Endothelial cell (in vitro differentiated cells): ENCODE measurements at regions not wholly inside any gene's neighbourhood (a gene's known extent, or its start where the extent isn't known, plus 50 kb on each side); places are given as distances from the start of the nearest gene placed in this dataset.

Experiments
- DNase-seq: peaks from one replicate; pipeline ENCODE4 v3.0.0; 2021; ENCODE audit warnings: low spot score
- H3K27ac Mint-ChIP-seq: one replicate; pipeline ENCODE4 v1.8.0; 2021; ENCODE audit warnings: mixed read lengths, inconsistent platforms; ENCODE audit not compliant: unreplicated experiment
- H3K27me3 Mint-ChIP-seq: one replicate; pipeline ENCODE4 v1.8.0; 2021; ENCODE audit warnings: mild to moderate bottlenecking, moderate library complexity, mixed read lengths, inconsistent platforms; ENCODE audit not compliant: unreplicated experiment
- H3K36me3 Mint-ChIP-seq: one replicate; pipeline ENCODE4 v1.8.0; 2021; ENCODE audit warnings: mild to moderate bottlenecking, low read depth, mixed read lengths, inconsistent platforms; ENCODE audit not compliant: unreplicated experiment
- H3K4me1 Mint-ChIP-seq: one replicate; pipeline ENCODE4 v1.8.0; 2021; ENCODE audit warnings: mild to moderate bottlenecking, mixed read lengths, inconsistent platforms; ENCODE audit not compliant: unreplicated experiment
- H3K4me3 Mint-ChIP-seq: one replicate; pipeline ENCODE4 v1.8.0; 2021; ENCODE audit warnings: mild to moderate bottlenecking, mixed read lengths, inconsistent platforms; ENCODE audit not compliant: unreplicated experiment
- H3K9me3 Mint-ChIP-seq: one replicate; pipeline ENCODE4 v1.8.0; 2021; ENCODE audit warnings: mixed read lengths, inconsistent platforms; ENCODE audit not compliant: unreplicated experiment
- CTCF ChIP-seq: fragments of 200-600 bp; sonication (generic); IDR thresholded peaks from one replicate; pipeline ENCODE4 v1.5.0; 2021; ENCODE audit warnings: antibody characterized with exemption; ENCODE audit not compliant: unreplicated experiment

GRCh38 chr3:148450819-148451218 is 246.9 kb upstream of the AGTR1 start:
- no peaks in the 10 kb centered on the region for H3K9me3 Mint-ChIP-seq
- H3K36me3 Mint-ChIP-seq = no peaks in the 10 kb centered on the region
- H3K27me3 Mint-ChIP-seq = no peaks in the 10 kb centered on the region
- H3K4me3 Mint-ChIP-seq = no peak overlapping the region
- no peak for TF ChIP-seq CTCF
- H3K27ac Mint-ChIP-seq = no peak overlapping the region
- no peaks in the 10 kb centered on the region for H3K4me1 Mint-ChIP-seq
- DNase-seq = no peak

- H3K27ac Mint-ChIP-seq = no peak overlapping the region
- no peak overlapping the region for H3K4me3 Mint-ChIP-seq
- no peak for TF ChIP-seq CTCF
- no peaks in the 10 kb centered on the region for H3K4me1 Mint-ChIP-seq
- H3K27me3 Mint-ChIP-seq = no peaks in the 10 kb centered on the region
- no peaks in the 10 kb centered on the region for H3K9me3 Mint-ChIP-seq
- no peaks in the 10 kb centered on the region for H3K36me3 Mint-ChIP-seq
- no peak for DNase-seq
Observed at GRCh38 chr3:148451969-148452368, 245.7 kb upstream of the AGTR1 start.

GRCh38 chr3:148453781-148454191 is 243.9 kb upstream of the AGTR1 start:
- Mint-ChIP-seq H3K9me3 (no peaks in the 10 kb centered on the region), H3K27me3 (no peaks in the 10 kb centered on the region), H3K4me1 (no peaks in the 10 kb centered on the region), H3K27ac (no peak overlapping the region), H3K4me3 (no peak overlapping the region), H3K36me3 (no peaks in the 10 kb centered on the region)
- DNase-seq = no peak
- TF ChIP-seq CTCF = no peak

- no peaks in the 10 kb centered on the region for H3K27me3 Mint-ChIP-seq
- TF ChIP-seq CTCF = no peak
- H3K36me3 Mint-ChIP-seq = no peaks in the 10 kb centered on the region
- no peaks in the 10 kb centered on the region for H3K9me3 Mint-ChIP-seq
- H3K4me3 Mint-ChIP-seq = no peak overlapping the region
- no peak for DNase-seq
- H3K4me1 Mint-ChIP-seq = no peaks in the 10 kb centered on the region
- H3K27ac Mint-ChIP-seq = no peak overlapping the region
Observed at GRCh38 chr3:148455098-148455497, 242.6 kb upstream of the AGTR1 start.

- Mint-ChIP-seq H3K4me1 (no peaks in the 10 kb centered on the region), H3K9me3 (no peaks in the 10 kb centered on the region), H3K36me3 (no peaks in the 10 kb centered on the region), H3K4me3 (no peak overlapping the region), H3K27ac (no peak overlapping the region), H3K27me3 (no peaks in the 10 kb centered on the region)
- DNase-seq = no peak
- no peak for TF ChIP-seq CTCF
Observed at GRCh38 chr3:148457886-148458285, 239.8 kb upstream of the AGTR1 start.
